ENCODE measurements at regions not wholly inside any gene's neighbourhood (a gene's known extent, or its start where the extent isn't known, plus 50 kb on each side); places are given as distances from the start of the nearest gene placed in this dataset.
"Not testable (repeated sequence)": the region's sequence is repeated elsewhere in the genome, so short reads cannot be mapped to it uniquely, and the experiment has no call there.

GRCh38 chr2:91523751-91524150 is 2832.3 kb downstream of the RPIA start:
- not testable (repeated sequence) for H3K9me3 Mint-ChIP-seq; H3K36me3 Mint-ChIP-seq; H3K27ac Mint-ChIP-seq; ATAC-seq (replicated peaks); H3K4me1 Mint-ChIP-seq; DNase-seq; H3K4me3 Mint-ChIP-seq; H3K27me3 Mint-ChIP-seq

DNA sequence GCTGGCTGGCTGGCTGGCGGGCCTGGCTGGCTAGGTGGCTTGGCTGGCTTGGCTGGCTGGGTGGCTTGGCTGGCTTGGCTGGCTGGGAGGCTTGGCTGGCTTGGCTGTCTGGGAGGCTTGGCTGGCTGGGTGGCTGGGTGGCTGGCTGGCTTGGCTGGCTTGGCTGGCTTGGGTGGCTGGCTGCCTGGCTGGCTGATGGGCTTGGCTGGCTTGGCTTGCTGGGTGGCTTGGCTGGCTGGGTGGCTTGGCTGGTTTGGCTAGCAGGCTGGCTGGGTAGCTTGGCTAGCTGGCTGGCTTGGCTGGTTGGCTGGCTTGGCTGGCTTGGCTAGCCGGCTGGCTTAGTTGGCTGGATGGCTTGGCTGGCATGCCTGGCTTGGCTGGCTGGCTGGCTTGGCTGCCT is 2834.1 kb downstream of the RPIA start:
- H3K9me3 Mint-ChIP-seq; DNase-seq; H3K4me1 Mint-ChIP-seq; H3K27ac Mint-ChIP-seq; H3K36me3 Mint-ChIP-seq; H3K27me3 Mint-ChIP-seq; H3K4me3 Mint-ChIP-seq; ATAC-seq (replicated peaks): not testable (repeated sequence)

- ATAC-seq (replicated peaks) = not testable (repeated sequence)
Observed at GRCh38 chr2:91526083-91526482, 2834.6 kb downstream of the RPIA start.

GRCh38 chr2:91527056-91527455 is 2835.6 kb downstream of the RPIA start:
- H3K9me3 Mint-ChIP-seq; H3K27ac Mint-ChIP-seq; H3K4me3 Mint-ChIP-seq; H3K36me3 Mint-ChIP-seq; DNase-seq; ATAC-seq (replicated peaks); H3K4me1 Mint-ChIP-seq; H3K27me3 Mint-ChIP-seq: not testable (repeated sequence)

More at GRCh38 chr2:91526083-91526482, 2834.6 kb downstream of the RPIA start:
- H3K9me3 Mint-ChIP-seq, H3K4me3 Mint-ChIP-seq, H3K27me3 Mint-ChIP-seq, H3K36me3 Mint-ChIP-seq, H3K4me1 Mint-ChIP-seq, DNase-seq, H3K27ac Mint-ChIP-seq: not testable (repeated sequence)

- H3K27me3 Mint-ChIP-seq; H3K36me3 Mint-ChIP-seq; H3K9me3 Mint-ChIP-seq; H3K4me3 Mint-ChIP-seq; ATAC-seq (replicated peaks); DNase-seq; H3K4me1 Mint-ChIP-seq; H3K27ac Mint-ChIP-seq: not testable (repeated sequence)
Observed at GRCh38 chr2:91527491-91528031, 2836.1 kb downstream of the RPIA start.

GRCh38 chr2:91528361-91528760 is 2836.9 kb downstream of the RPIA start:
- not testable (repeated sequence) for H3K9me3 Mint-ChIP-seq; H3K4me3 Mint-ChIP-seq; H3K27ac Mint-ChIP-seq; H3K36me3 Mint-ChIP-seq; H3K4me1 Mint-ChIP-seq; H3K27me3 Mint-ChIP-seq; ATAC-seq (replicated peaks); DNase-seq

DNA sequence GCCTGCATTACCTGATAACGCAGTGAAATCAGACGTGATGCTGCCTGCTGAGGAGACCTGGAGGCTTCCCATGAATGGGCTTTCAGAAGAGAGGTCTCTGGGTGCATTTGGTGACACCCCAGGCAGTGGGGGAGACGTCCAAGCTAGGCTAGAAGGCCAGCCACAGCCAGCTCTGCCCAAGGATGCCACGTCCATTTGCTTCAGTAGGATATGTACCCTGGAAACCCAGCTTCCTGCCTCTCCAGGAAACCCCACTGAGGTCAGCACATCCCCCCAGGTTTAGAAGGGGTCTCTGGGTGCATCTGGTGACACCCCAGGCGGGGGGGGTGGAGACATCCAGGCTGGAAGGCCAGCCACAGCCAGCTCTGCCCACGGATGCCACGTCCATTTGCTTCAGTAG is 2844.6 kb downstream of the RPIA start:
- not testable (repeated sequence) for H3K36me3 Mint-ChIP-seq; H3K27ac Mint-ChIP-seq; ATAC-seq (replicated peaks); H3K4me3 Mint-ChIP-seq; DNase-seq; H3K27me3 Mint-ChIP-seq; H3K9me3 Mint-ChIP-seq; H3K4me1 Mint-ChIP-seq

- H3K36me3 Mint-ChIP-seq; H3K4me3 Mint-ChIP-seq; H3K27me3 Mint-ChIP-seq; H3K9me3 Mint-ChIP-seq; H3K4me1 Mint-ChIP-seq; H3K27ac Mint-ChIP-seq; DNase-seq; ATAC-seq (replicated peaks): not testable (repeated sequence)
Observed at GRCh38 chr2:91536549-91537263, 2845.2 kb downstream of the RPIA start.

GRCh38 chr2:91549316-91549715 is 2857.8 kb downstream of the RPIA start:
- not testable (repeated sequence) for H3K4me3 Mint-ChIP-seq; ATAC-seq (replicated peaks); H3K27ac Mint-ChIP-seq; H3K4me1 Mint-ChIP-seq; H3K27me3 Mint-ChIP-seq; DNase-seq; H3K36me3 Mint-ChIP-seq; H3K9me3 Mint-ChIP-seq

DNA sequence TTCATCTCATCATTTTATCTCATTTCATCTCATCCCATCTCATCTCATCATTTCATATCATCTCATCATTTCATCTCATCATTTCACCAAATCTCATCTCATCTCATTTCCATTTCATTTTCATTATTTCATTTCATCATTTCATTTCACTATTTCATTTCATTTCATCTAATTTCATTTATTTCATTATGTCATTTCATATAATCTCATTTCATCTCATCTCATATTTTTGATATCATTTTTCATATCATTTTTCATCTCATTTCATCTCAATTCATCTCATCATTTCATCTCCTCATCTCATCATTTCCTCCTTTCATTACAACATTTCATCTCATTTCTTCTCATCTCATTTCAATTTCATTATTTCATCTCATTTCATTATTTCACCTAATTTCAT is 2866.8 kb downstream of the RPIA start:
- H3K36me3 Mint-ChIP-seq; H3K27ac Mint-ChIP-seq; ATAC-seq (replicated peaks); DNase-seq; H3K4me3 Mint-ChIP-seq; H3K4me1 Mint-ChIP-seq: not testable (repeated sequence)
- peaks cover 13 to 26% of the 10 kb centered on the region in 2 donors for H3K9me3 Mint-ChIP-seq
- H3K27me3 Mint-ChIP-seq = peaks cover 11 to 13% of the 10 kb centered on the region in 2 donors

GRCh38 chr2:91559269-91559668 is 2867.8 kb downstream of the RPIA start:
- not testable (repeated sequence) for ATAC-seq (replicated peaks); H3K4me1 Mint-ChIP-seq; H3K4me3 Mint-ChIP-seq; DNase-seq; H3K36me3 Mint-ChIP-seq; H3K27ac Mint-ChIP-seq
- peaks cover 13 to 26% of the 10 kb centered on the region in 2 donors for H3K9me3 Mint-ChIP-seq
- H3K27me3 Mint-ChIP-seq = peaks cover 11 to 13% of the 10 kb centered on the region in 2 donors

DNA sequence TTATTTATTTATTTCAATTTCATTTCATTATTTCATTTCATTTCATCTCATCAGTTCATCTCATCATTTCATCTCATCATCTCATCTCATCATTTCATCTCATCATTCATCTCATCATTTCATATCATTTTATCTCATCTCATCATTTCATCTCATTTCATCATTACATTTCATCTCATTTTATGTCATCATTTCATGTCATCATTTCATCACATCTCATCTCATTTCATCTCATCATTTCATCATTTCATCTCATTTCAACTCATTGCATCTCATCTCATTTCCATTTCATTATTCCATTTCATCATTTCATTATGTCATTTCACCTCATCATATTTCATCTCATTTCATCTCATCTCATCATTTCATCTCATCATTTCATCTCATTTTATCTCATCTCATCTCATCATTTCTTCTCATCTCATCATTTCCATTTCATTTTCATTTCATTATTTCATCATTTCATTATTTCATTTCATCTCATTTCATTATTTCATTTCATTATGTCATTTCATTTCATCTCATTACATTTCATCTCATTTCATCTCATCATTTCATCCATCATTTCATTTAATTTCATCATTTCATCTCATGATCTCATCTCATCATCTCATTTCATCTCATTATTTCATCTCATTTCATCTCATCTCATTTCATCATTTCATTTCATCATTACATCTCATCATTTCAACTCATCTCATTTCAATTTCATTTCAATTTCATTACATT is 2868.6 kb downstream of the RPIA start:
- not testable (repeated sequence) for H3K4me3 Mint-ChIP-seq; ATAC-seq (replicated peaks); H3K4me1 Mint-ChIP-seq; DNase-seq; H3K27ac Mint-ChIP-seq; H3K36me3 Mint-ChIP-seq
- H3K9me3 Mint-ChIP-seq = peaks cover 13 to 26% of the 10 kb centered on the region in 2 donors
- peaks cover 11 to 13% of the 10 kb centered on the region in 2 donors for H3K27me3 Mint-ChIP-seq

DNA sequence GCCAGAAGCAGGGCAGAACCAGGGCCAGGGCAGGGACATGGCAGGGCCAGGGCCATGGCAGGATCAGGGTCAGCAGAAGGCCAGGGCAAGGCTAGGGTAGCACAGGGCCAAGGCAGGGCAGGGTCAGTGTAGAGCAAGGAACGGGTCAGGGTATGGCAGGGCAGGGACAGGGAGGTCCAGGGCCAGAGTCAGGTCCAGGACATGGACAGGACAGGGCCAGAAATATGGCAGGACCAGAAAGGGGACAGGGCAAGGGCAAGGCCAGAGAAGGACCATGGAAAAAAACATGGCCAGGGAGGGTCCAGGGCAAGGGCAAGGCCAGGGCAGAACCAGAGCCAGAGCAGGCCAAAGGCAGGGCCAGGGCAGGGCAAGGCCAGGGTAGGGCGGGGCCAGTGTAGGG is 2870.7 kb downstream of the RPIA start:
- H3K4me3 Mint-ChIP-seq; H3K27ac Mint-ChIP-seq; H3K4me1 Mint-ChIP-seq; DNase-seq; ATAC-seq (replicated peaks); H3K36me3 Mint-ChIP-seq: not testable (repeated sequence)
- Mint-ChIP-seq H3K9me3 (peaks cover 13 to 26% of the 10 kb centered on the region in 2 donors), H3K27me3 (peaks cover 11 to 13% of the 10 kb centered on the region in 2 donors)

GRCh38 chr2:91564700-91565099 is 2873.2 kb downstream of the RPIA start:
- Mint-ChIP-seq H3K27me3 (peaks cover 6 to 13% of the 10 kb centered on the region in 2 donors), H3K9me3 (peaks cover 8 to 11% of the 10 kb centered on the region in 2 donors)
- not testable (repeated sequence) for DNase-seq; H3K27ac Mint-ChIP-seq; H3K36me3 Mint-ChIP-seq; ATAC-seq (replicated peaks); H3K4me3 Mint-ChIP-seq; H3K4me1 Mint-ChIP-seq
